ENCODE measurements at regions not wholly inside any gene's neighbourhood (a gene's known extent, or its start where the extent isn't known, plus 50 kb on each side); places are given as distances from the start of the nearest gene placed in this dataset.

DNA sequence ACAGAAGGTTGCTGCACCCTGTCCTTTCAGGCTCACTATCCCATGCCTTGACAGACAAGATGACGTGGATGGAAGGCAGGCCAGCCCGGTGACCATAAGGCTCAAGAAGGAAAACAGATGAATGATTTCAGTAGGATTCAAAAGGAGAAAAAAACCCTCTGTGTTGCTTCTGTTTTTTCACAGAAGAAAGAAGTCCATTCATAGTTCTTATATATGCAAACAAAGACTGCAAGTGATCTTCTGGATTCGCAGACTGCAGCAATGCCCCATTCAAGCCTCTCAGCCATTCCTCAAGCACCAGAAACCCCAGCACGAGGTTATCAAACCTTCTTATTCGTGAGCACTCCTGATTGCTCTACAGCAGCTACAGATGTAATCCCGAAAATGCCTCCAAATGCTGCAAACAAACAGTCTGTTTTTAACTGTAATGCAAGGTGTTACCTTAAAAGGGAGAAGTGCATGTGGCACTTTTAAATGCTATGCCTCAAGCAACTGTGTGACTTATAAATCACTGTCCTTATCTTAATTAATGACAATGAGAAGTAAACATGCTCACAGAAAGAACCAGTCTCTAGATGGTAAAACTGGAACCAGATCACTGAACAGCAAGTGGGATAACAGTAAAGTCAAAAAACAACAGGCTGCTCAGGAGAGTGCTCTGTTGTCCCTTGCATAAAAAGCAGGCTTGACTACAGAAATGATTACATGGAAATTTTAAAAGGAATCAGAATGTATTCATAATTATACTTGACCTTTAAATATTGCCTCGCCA is 173.9 kb downstream of the HHIPL2 start:
- DNase-seq: no peak
- no peak for ATAC-seq (ENCODE audit: poor library complexity)
- intact Hi-C loops (cut with DNase I): no loop called here

DNA sequence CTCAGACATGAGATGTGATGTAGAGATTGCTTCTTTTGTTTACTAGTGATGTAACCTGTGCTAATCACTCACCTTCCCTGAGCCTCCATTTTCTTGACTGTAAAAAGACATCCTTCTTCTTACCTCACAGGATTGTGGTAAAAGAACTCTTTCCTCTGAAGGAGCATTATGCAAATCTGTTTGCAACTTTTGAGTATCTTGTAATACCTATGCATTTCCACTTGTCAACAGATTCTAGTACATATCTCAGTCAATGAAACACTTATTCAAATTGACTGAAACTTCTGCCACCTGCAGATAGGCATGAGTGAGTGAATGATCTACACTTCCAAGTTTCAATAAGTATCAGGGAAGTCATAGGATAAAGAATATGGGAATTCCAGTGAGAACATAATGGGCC is 174.7 kb downstream of the HHIPL2 start:
- DNase-seq (no peak), ATAC-seq (ENCODE audit: poor library complexity) (no peak)
- intact Hi-C loops (cut with DNase I): no loop called here

DNA sequence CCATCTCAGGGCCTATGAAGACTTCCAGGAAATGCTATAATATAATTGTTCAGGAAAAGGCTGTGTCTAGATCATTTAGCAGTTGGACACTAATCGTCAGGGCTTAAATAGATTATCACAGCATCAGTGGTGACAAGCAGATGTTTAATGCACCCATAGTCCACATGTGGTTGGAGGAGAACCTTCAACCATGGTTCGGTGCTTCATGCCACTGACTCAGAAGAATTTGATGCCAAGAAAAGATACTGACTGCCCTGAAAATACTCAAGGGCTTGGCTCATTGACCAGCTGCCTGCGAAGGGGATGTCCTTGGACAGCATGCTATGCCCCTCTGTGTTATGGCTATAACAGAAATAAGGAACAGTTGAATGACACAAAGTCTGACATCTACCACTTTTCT is 175.7 kb downstream of the HHIPL2 start:
- intact Hi-C loops (cut with DNase I): no loop called here
- ATAC-seq (ENCODE audit: poor library complexity) (no peak), DNase-seq (no peak)

DNA sequence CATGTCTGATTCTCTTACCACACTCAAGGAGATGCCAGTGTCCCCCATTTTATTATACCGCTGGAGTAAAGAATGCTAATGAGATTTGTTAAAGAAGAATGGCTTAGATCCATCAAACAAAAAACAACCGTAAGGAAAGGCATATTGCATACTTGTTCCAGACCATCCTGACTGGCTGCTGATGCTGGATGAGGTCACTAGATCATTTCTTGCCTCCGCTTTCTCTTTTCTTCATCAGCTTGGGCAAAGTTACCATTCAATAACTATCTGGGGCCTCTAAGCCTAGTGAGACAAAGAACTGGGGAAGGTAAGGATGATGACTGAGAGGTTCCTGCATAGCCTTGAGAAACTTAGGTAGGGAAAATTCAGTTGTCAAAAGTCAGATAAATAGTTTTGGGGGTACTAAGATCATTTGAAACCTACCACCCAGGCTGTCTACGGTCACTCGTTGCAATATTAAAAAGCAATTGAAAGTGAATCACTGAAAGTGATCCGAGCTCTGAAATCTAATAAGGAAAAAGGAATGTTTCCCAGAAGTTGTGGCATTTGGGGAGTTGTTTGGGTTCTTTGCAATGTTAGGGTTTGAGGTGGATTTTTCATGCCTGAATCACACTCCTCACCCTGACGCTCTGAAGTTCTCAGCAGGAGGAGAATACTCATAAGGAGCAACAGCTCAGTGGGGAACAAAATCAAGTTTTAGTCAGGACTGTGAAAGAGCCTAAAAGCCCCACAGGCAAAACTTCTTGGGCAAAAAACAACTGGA is 176.8 kb downstream of the HHIPL2 start:
- ATAC-seq (ENCODE audit: poor library complexity): no peak
- intact Hi-C loops (cut with DNase I): no loop called here
- DNase-seq: no peak

DNA sequence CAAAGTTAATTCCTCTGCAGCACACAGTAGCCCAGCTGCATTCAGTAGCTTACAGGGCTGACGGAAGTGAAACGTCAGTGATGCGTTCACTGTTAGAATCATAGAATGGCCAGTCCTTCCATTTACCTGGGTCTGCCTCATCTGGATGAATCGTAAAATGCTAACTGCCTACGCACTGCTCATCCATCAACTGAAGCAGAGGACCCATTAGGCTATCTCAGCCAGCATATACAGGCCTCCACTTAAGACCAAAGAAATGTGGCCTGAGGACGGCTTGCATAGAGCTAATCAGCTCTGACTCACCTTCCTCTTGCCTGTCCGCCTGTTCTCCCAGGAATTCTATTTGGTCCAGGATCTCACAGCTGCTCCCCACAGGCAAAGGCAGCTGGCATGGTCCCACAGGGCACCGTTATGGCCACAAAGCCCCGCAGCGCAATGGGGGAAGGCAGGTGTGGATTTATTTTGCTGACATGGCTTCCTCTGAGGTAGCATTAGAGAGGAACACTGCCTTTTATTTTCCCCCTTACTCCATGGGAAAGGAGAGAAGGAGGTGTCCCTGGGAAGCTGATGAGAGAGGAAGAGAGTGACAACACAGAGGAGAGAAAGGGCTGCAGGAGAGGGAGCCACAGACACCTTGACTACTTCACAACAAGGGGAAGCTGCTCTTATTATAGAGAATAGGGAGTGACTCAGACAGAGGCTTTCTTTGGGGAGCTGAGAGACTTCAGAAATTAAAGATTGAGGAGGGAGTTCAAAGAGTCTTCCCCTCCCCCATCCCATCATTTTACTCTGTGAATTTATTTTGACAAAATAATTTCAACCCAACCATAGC is 177.6 kb downstream of the HHIPL2 start:
- ATAC-seq (ENCODE audit: poor library complexity): no peak
- intact Hi-C loops (cut with DNase I): no loop called here

DNA sequence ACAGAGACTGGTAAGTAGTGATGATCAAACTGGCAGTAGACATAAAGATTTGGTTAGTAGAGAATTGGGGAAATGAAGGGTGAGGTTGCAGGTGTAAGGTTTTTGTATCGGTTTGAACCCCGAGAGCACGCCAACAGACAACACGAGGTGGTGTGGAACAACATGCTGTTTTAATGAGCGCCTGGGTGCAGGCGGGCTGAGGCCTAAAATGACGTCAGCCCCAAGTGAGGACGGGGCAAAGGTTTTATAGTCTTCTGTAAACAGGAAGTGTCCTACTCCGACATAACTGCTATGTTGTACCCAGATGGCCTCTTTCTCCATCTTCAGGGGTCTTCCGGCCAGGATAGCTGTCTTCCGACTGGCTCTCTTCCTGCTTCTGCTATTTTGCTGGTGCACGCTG is 178.8 kb downstream of the HHIPL2 start:
- intact Hi-C loops (cut with DNase I): no loop called here
- no peak for DNase-seq
- ATAC-seq (ENCODE audit: poor library complexity): no peak

More for the DNA sequence above, 177.6 kb downstream of the HHIPL2 start:
- no peak for DNase-seq

DNA sequence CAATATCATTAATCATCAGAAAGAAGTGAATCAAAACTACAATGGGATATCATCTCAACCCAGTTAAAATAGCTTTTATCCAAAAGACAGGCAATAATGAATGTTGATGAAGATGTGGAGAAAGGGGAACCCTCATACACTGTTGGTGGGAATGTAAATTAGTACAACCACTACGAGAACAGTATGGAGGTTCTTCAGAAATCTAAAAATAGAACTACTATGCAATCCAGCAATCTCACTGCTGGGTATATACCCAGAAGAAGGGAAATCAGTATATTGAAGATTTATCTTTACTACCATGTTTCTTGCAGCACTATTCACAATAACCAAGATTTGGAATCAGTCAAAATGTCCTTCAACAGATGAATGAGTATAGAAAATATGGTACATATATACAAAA is 189.8 kb downstream of the HHIPL2 start:
- intact Hi-C loops (cut with DNase I): no loop called here
- no peak for ATAC-seq (ENCODE audit: poor library complexity)
- no peak for DNase-seq

DNA sequence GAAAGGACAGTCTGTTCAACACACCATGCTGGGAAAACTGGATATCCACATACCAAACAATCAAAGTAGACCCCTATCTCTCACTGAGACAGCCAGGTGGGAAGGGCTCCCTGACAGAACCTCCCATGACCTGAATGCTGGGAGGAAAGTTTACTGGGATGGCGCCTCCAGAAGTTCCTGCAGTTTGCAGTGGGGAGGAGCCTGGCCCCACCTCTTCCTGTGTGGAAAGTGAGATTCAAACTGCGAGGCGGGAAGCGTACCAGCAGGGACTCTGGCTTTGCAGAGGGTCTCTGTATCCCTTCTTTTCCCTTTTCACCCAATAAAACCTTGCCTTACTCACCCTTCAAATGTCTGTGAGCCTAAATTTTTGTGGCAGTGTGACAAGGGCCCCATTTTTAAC is 190.7 kb downstream of the HHIPL2 start:
- no peak for DNase-seq
- intact Hi-C loops (cut with DNase I): no loop called here
- no peak for ATAC-seq (ENCODE audit: poor library complexity)

DNA sequence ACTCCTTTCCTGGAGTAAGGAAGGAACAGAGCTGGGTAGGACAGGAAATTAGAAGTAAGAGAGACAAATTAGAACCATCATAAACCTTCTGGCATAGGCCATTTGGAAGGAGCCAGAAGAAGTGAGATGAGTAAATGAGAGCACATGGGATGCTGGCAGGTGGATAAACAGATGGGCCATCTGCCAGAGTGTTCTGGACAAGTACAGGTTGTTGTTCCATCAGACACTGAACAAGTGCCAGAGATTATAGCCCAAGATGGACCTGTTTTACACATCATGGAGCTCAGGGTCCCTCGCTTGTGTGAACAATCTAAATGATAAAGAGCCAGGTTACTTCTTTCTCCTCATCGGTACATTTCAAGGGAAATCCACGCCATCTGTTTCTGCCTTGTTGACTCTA is 200.3 kb downstream of the HHIPL2 start:
- intact Hi-C loops (cut with DNase I): no loop called here
- ATAC-seq (ENCODE audit: poor library complexity): no peak
- no peak for DNase-seq

DNA sequence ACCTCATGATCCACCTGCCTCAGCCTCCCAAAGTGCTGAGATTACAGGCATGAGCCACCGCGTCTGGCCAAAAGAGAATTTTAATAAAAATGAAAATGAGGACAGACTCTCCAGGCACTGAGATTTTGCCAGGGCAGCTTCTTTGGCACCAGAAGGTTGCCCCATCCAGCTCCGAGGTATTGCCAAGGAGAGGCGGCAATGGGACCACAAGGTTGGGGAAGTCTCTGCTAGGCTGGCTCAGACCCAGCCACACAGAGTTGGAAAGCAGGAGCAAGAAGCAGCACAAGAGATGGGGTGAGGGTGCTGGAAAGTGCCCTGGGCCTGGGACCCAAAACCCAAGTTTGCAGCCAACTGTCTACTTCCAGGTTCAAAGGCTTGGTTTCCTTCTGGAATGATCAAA is 200.9 kb downstream of the HHIPL2 start:
- no peak for ATAC-seq (ENCODE audit: poor library complexity)
- intact Hi-C loops (cut with DNase I): no loop called here
- no peak for DNase-seq

DNA sequence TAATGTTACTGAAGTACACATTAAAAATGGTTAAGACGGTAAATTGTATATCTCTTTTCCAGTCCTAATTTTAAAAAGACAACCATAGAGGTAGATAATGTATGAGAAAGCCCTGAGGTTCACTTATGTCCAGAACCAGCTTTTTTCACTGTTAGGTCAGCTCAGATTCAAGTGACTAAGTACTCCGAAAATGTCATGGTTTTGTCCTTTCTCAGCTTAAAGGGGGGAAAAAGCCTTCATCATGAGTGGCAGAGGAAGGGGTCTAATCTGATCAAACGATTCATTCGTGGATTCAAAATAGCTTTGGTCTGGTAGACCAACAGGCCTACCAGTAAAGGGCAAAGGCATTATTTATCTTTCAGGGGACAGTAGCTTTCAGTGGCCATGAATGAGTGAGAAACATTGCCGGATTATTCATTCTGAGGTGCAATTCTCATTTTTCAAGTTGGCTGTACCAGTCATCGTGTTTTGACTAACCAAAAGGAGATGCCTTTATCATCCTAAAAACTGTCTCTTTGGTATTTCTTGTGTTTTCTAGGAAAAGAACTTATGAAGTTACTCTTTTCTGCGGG is 208.4 kb downstream of the HHIPL2 start:
- no peak for ATAC-seq (ENCODE audit: poor library complexity)
- no peak for DNase-seq
- intact Hi-C loops (cut with DNase I): no loop called here

DNA sequence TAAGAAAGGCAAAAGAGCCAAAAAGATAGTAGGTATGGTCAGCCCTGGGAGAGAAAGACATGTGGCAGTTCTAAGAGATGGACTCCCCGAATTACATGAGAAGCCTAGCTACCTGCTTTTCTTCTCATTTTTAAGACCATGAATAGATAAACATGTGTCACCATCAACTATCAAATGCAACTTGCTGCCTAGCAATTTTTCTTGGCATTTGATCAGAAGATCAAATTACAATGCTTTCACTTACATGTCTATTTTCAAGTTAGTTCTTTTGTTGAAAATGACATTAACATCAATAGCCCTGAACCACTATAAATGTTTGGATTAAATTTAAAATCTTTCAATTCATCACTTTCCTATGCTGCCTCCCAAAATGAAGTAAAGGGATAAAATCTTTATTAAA is 212.3 kb downstream of the HHIPL2 start:
- no peak for ATAC-seq (ENCODE audit: poor library complexity)
- DNase-seq: no peak
- intact Hi-C loops (cut with DNase I): no loop called here

DNA sequence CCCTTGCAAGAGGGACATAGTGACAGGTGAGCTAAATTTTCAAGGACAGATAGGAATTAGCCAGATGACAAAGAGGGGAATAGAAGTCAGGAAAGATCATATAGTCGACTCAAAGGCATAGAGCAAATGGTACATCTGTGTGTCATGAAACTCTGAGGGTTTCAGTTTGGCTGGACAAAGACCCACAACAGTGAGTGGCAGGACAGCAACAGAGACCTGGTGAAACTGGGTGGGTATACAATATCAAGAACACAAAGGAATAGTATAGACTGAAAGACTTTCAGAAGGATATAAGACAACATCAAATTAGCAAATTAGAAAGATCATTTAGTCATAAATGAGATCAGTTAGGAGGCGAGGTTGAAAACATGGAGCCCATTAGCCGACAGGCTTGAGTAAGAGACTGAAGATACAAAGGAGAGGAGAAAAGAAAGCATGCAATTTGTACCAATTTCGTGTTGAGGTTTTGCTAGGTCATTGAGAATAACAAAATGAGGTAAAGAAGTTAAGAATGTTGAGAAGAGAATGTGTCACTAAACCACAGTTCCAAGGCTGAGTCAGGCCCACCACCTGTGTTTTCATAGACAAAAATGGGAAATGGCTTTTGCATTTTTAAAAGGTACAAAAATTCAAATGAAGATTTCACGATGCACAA is 213.8 kb downstream of the HHIPL2 start:
- DNase-seq: no peak
- ATAC-seq (ENCODE audit: poor library complexity): no peak
- intact Hi-C loops (cut with DNase I): no loop called here

DNA sequence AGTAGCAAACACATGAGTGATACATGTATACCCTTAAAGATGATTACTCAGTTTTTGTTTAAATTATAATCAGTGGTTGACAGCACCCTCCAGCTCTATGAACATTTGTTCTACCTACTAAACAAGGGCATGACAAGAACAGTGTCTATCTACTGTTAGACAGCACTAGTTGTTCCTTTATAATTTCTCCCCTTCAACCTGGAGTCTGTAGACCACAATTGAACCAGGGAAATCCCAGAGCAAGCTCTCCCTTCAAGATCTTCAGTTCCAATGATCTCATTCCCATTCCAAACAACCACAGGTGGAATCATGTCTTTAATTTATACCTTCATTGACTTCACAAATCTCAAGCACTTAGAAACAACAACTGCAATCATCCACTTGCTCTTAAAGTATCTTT is 216.1 kb downstream of the HHIPL2 start:
- DNase-seq (no peak), ATAC-seq (ENCODE audit: poor library complexity) (no peak)
- intact Hi-C loops (cut with DNase I): no loop called here

DNA sequence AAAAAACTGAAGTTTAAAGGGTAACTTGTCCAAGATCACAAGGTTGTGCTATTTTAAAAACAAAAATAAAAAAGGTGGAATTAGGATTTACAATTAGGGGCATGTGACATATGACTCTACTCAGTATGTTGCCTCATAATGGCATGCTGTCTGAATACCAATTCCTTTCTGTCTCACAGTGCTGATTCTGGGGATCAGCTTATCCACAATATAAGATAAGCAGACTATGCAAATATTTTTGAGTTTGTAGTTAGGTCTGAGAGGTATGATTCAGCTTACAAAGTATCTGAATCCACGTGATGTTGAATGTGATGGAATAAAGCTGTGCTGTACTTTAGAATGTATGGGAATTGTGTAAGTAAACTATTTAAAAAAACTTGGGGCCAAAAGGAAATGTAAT is 216.6 kb downstream of the HHIPL2 start:
- intact Hi-C loops (cut with DNase I): no loop called here
- ATAC-seq (ENCODE audit: poor library complexity): no peak

DNA sequence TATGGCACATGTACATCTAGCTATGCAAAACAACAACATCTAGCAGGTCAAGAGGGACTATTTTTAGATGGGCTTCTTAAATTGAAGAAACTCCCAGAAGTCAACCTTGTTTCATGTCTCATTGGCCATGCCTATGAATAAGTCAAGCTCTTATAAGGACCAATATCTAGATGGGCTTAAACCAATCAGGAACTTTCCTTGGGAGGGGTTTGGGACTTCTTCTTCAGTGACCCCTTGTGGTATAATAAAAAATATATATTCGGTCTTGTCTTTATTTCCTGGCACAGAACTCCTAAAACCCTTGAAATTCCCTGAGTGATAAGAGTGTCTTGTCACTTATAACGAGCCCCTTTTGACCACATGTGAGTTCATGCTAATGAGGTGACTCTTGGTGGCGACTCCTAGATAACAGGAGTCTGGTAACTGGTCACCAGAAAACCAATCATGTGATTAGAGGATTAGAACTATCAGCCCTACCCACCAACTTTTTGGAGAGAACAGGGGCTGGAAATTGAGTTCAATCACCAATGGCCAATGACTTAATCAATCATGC is 218.3 kb downstream of the HHIPL2 start:
- ATAC-seq (ENCODE audit: poor library complexity) (no peak), DNase-seq (no peak)
- intact Hi-C loops (cut with DNase I): no loop called here

More for the DNA sequence above, 216.6 kb downstream of the HHIPL2 start:
- DNase-seq: no peak

DNA sequence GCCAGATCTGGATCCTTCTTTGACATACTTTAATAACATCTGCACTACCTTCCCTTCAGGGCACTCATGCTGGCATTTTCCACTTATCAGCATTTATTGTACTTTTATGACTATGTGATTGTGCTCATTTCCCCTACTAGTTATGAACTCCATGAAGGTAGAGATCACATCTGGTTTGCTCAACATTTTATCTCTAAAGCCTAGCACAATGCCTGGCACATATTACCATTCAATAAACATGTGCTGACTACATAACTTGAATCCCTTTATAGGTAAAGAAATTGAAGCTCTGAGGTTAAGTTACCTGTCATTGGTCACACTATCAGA is 221.2 kb downstream of the HHIPL2 start:
- intact Hi-C loops (cut with DNase I): no loop called here
- DNase-seq (no peak), ATAC-seq (ENCODE audit: poor library complexity) (no peak)

DNA sequence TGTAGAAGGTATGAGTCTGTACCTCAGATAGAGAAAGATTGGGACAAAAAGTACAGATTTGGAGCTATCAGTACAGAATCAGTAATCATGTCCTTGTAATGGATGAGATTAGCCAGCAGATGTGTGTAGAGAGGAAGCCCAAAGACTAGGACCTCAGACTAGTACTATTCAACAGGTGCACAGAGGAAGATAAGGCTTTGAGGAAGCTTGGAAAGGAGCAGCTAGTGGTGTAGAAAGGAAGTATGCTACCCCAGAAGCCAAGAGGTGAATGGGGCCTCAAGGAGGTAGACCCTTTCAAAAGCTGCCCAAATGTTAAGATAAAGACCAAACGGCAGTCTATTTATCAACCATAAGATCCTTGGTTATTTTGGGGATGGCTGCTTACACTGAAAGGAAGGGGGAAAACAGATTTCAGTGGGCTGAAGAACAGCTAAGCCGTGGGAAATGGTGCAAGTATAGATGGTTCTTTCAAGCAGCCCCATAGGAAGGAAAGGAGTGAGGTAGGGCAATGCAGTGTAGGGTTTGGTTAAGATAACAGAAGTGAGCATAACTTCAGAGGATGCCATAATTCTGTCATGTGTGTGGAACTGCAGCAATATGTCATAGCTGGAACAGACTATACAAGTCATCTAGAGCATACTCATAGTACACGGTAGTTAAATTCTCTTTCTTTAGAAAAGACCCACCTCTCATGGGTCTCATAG is 221.7 kb downstream of the HHIPL2 start:
- DNase-seq (no peak), ATAC-seq (ENCODE audit: poor library complexity) (no peak)
- intact Hi-C loops (cut with DNase I): no loop called here
